RWPE2 (cell line): ENCODE measurements at regions not wholly inside any gene's neighbourhood (a gene's known extent, or its start where the extent isn't known, plus 50 kb on each side); places are given as distances from the start of the nearest gene placed in this dataset.

Experiments used
- ATAC-seq: fragments of 200-7000 bp; cut with Tn5 transposase; 3 replicates; pipeline ENCODE4 v1.9.1; 2021; ENCODE audit warnings: low read depth
- DNase-seq: peaks from one replicate; pipeline ENCODE4 v3.0.0-alpha.2; 2020; ENCODE audit warnings: low spot score
- H3K27ac ChIP-seq: fragments of 450-650 bp; 2 replicates; pipeline ENCODE4 v1.5.1; 2017; ENCODE audit warnings: mild to moderate bottlenecking; ENCODE audit not compliant: poor library complexity, severe bottlenecking
- H3K27me3 ChIP-seq: fragments of 250-450 bp; sonication (Bioruptor Pico); 2 replicates; pipeline ENCODE4 v1.5.1; 2021; ENCODE audit warnings: mild to moderate bottlenecking, moderate library complexity; ENCODE audit not compliant: insufficient read depth, poor library complexity, severe bottlenecking
- H3K36me3 ChIP-seq: fragments of 250-450 bp; sonication (Bioruptor Pico); 2 replicates; pipeline ENCODE4 v1.5.1; 2020; ENCODE audit warnings: low read depth, mild to moderate bottlenecking, moderate library complexity
- H3K4me1 ChIP-seq: fragments of 250-450 bp; sonication (Bioruptor Pico); 2 replicates; pipeline ENCODE4 v1.5.1; 2021; ENCODE audit warnings: mild to moderate bottlenecking, moderate library complexity; ENCODE audit not compliant: insufficient read depth, poor library complexity, severe bottlenecking
- H3K4me3 ChIP-seq: fragments of 250-450 bp; sonication (Bioruptor Pico); 2 replicates; pipeline ENCODE4 v1.5.1; 2021; ENCODE audit warnings: mild to moderate bottlenecking, moderate library complexity; ENCODE audit not compliant: severe bottlenecking
- H3K9me3 ChIP-seq: fragments of 250-450 bp; sonication (Bioruptor Pico); 2 replicates; pipeline ENCODE4 v1.5.1; 2021; ENCODE audit warnings: mild to moderate bottlenecking, moderate library complexity; ENCODE audit not compliant: severe bottlenecking
- CTCF ChIP-seq: fragments of 450-650 bp; IDR thresholded peaks from one replicate; pipeline ENCODE4 v1.5.1; 2017; ENCODE audit warnings: mild to moderate bottlenecking, moderate library complexity; ENCODE audit not compliant: poor library complexity, severe bottlenecking

GRCh38 chr3:177589041-177589650 is 391.9 kb upstream of the TBL1XR1 start:
- peaks cover 49% of the 10 kb centered on the region for H3K4me1 ChIP-seq
- H3K4me3 ChIP-seq = no peak overlapping the region
- H3K9me3 ChIP-seq = no peaks in the 10 kb centered on the region
- H3K36me3 ChIP-seq = no peaks in the 10 kb centered on the region
- peak overlapping the region; percentile 97 for H3K27ac ChIP-seq
- ATAC-seq (no peak), DNase-seq (no peak)
- TF ChIP-seq CTCF = no peak
- no peaks in the 10 kb centered on the region for H3K27me3 ChIP-seq

- no peak overlapping the region for H3K4me3 ChIP-seq
Observed at GRCh38 chr3:177589911-177590381, 392.7 kb upstream of the TBL1XR1 start.

GRCh38 chr3:177590826-177591225 is 393.5 kb upstream of the TBL1XR1 start:
- no peak for TF ChIP-seq CTCF
- no peaks in the 10 kb centered on the region for H3K36me3 ChIP-seq
- H3K27me3 ChIP-seq = no peaks in the 10 kb centered on the region
- no peak overlapping the region for H3K4me3 ChIP-seq
- peaks cover 60% of the 10 kb centered on the region for H3K4me1 ChIP-seq
- peak overlapping the region; percentile 97 for H3K27ac ChIP-seq
- ATAC-seq = no peak
- no peak for DNase-seq
- no peaks in the 10 kb centered on the region for H3K9me3 ChIP-seq

More at GRCh38 chr3:177589911-177590381, 392.7 kb upstream of the TBL1XR1 start:
- peak; percentile 88 for ATAC-seq
- Histone ChIP-seq H3K27ac (peak overlapping the region; percentile 97), H3K9me3 (no peaks in the 10 kb centered on the region), H3K36me3 (no peaks in the 10 kb centered on the region), H3K4me1 (peaks cover 56% of the 10 kb centered on the region), H3K27me3 (no peaks in the 10 kb centered on the region)
- peak; percentile 72 for DNase-seq
- TF ChIP-seq CTCF = no peak

- Histone ChIP-seq H3K27ac (peak overlapping the region; percentile 97), H3K4me1 (peaks cover 65% of the 10 kb centered on the region)
- peak; percentile 54 for ATAC-seq
Observed at GRCh38 chr3:177591379-177591778, 394.1 kb upstream of the TBL1XR1 start.

More at GRCh38 chr3:177591379-177591778, 394.1 kb upstream of the TBL1XR1 start:
- peak; percentile 77 for DNase-seq
- H3K27me3 ChIP-seq = no peaks in the 10 kb centered on the region
- no peak overlapping the region for H3K4me3 ChIP-seq
- TF ChIP-seq CTCF = no peak
- no peaks in the 10 kb centered on the region for H3K36me3 ChIP-seq
- no peaks in the 10 kb centered on the region for H3K9me3 ChIP-seq
